GM21717 (cell line): ENCODE measurements at regions not wholly inside any gene's neighbourhood (a gene's known extent, or its start where the extent isn't known, plus 50 kb on each side); places are given as distances from the start of the nearest gene placed in this dataset.
"Not testable (repeated sequence)": the region's sequence is repeated elsewhere in the genome, so short reads cannot be mapped to it uniquely, and the experiment has no call there.

Source experiments
- ATAC-seq: cut with Tn5 transposase; IDR thresholded peaks from one replicate; pipeline ENCODE4 v1.9.1; 2021; ENCODE audit warnings: mild to moderate bottlenecking, moderate library complexity; ENCODE audit not compliant: unreplicated experiment

- no peak for ATAC-seq
Measured at GRCh38 chr2:155600296-155600695, 732.2 kb downstream of the NR4A2 start.

- no peak for ATAC-seq
Measured at GRCh38 chr2:155599834-155600233, 732.7 kb downstream of the NR4A2 start.

GRCh38 chr2:155583674-155584195 is 748.8 kb downstream of the NR4A2 start:
- no peak for ATAC-seq

GRCh38 chr2:155574941-155575340 is 757.6 kb downstream of the NR4A2 start:
- ATAC-seq = no peak

- no peak for ATAC-seq
Measured at GRCh38 chr2:155547571-155547970, 785.0 kb downstream of the NR4A2 start.

GRCh38 chr2:155546721-155547555 is 785.6 kb downstream of the NR4A2 start:
- ATAC-seq = no peak

- ATAC-seq = not testable (repeated sequence)
Measured at GRCh38 chr2:155539028-155539427, 793.5 kb downstream of the NR4A2 start.

GRCh38 chr2:155528034-155528433 is 804.5 kb downstream of the NR4A2 start:
- no peak for ATAC-seq

GRCh38 chr2:155525199-155525598 is 807.3 kb downstream of the NR4A2 start:
- ATAC-seq = no peak

- no peak for ATAC-seq
Measured at GRCh38 chr2:155519529-155520130, 812.9 kb downstream of the NR4A2 start.

- ATAC-seq = no peak
Measured at GRCh38 chr2:155518094-155518493, 814.4 kb downstream of the NR4A2 start.

GRCh38 chr2:155517362-155517761 is 815.2 kb downstream of the NR4A2 start:
- no peak for ATAC-seq

GRCh38 chr2:155513248-155513647 is 814.8 kb downstream of the KCNJ3 start:
- no peak for ATAC-seq

- no peak for ATAC-seq
Measured at GRCh38 chr2:155502766-155503165, 804.3 kb downstream of the KCNJ3 start.

- no peak for ATAC-seq
Measured at GRCh38 chr2:155498106-155498505, 799.6 kb downstream of the KCNJ3 start.

- ATAC-seq = no peak
Measured at GRCh38 chr2:155494744-155495143, 796.2 kb downstream of the KCNJ3 start.

- no peak for ATAC-seq
Measured at GRCh38 chr2:155485141-155485842, 786.8 kb downstream of the KCNJ3 start.

GRCh38 chr2:155481141-155481540 is 782.6 kb downstream of the KCNJ3 start:
- ATAC-seq = no peak

- ATAC-seq = not testable (repeated sequence)
Measured at GRCh38 chr2:155472018-155472417, 773.5 kb downstream of the KCNJ3 start.

- no peak for ATAC-seq
Measured at GRCh38 chr2:155456222-155456621, 757.7 kb downstream of the KCNJ3 start.

- ATAC-seq = no peak
Measured at GRCh38 chr2:155442755-155443372, 744.4 kb downstream of the KCNJ3 start.
